Fibroblast of villous mesenchyme (primary cell): ENCODE measurements at regions not wholly inside any gene's neighbourhood (a gene's known extent, or its start where the extent isn't known, plus 50 kb on each side); places are given as distances from the start of the nearest gene placed in this dataset.

ENCODE experiments used
- DNase-seq: peaks from one replicate; pipeline ENCODE4 v3.0.0-alpha.2; 2010; ENCODE audit warnings: low read depth
- H3K4me3 ChIP-seq: 2 replicates; pipeline ENCODE4 v1.5.1; 2011; ENCODE audit warnings: low read depth, mild to moderate bottlenecking, low read length
- TF ChIP-seq, protein P1 (sequence below): IDR thresholded peaks from 2 replicates; pipeline ENCODE4 v1.5.1; 2012; ENCODE audit warnings: low read depth, mild to moderate bottlenecking, low read length; ENCODE audit not compliant: insufficient read depth

DNA sequence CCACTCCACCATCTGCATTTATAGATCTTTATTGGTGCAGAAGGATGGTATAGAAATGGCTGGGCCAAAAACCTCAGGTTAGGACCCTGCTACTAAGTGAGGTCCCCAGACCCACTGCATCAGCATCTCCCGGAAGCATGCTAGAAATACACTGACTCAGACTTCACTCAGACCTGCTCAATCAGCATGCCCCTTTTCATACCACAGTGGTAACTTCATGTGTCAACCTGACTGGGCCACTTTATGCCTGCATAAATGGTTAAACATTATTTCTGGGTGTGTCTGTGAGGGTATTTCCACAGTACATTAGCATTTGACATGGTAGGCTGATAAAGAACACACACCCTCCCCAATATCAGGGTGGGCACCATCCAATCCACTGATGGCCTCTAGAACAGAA is 118.6 kb upstream of the VCX3B start:
- DNase-seq = no peak
- TF ChIP-seq, protein P1, sequence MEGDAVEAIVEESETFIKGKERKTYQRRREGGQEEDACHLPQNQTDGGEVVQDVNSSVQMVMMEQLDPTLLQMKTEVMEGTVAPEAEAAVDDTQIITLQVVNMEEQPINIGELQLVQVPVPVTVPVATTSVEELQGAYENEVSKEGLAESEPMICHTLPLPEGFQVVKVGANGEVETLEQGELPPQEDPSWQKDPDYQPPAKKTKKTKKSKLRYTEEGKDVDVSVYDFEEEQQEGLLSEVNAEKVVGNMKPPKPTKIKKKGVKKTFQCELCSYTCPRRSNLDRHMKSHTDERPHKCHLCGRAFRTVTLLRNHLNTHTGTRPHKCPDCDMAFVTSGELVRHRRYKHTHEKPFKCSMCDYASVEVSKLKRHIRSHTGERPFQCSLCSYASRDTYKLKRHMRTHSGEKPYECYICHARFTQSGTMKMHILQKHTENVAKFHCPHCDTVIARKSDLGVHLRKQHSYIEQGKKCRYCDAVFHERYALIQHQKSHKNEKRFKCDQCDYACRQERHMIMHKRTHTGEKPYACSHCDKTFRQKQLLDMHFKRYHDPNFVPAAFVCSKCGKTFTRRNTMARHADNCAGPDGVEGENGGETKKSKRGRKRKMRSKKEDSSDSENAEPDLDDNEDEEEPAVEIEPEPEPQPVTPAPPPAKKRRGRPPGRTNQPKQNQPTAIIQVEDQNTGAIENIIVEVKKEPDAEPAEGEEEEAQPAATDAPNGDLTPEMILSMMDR = no peak
- H3K4me3 ChIP-seq = no peak overlapping the region

DNA sequence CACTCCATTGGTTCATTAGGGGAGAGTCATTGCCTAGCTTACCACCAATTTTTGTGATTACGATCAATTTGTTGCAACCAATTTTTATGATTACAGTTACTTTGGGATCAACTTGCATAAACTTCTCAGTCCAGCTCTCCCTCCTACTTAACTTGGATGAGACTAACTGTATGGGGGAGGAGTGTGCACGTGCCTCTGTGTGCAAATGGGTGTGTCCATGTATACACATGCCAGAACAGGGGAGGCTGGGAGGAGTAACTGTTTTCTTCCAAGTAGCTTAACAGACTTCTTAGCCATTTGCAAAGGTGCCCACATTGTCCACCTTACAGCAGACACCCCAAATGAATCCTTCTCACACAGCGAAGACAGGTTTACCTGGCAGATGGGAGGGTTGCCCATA is 117.7 kb upstream of the VCX3B start:
- TF ChIP-seq, protein P1 = no peak
- DNase-seq = no peak
- no peak overlapping the region for H3K4me3 ChIP-seq

DNA sequence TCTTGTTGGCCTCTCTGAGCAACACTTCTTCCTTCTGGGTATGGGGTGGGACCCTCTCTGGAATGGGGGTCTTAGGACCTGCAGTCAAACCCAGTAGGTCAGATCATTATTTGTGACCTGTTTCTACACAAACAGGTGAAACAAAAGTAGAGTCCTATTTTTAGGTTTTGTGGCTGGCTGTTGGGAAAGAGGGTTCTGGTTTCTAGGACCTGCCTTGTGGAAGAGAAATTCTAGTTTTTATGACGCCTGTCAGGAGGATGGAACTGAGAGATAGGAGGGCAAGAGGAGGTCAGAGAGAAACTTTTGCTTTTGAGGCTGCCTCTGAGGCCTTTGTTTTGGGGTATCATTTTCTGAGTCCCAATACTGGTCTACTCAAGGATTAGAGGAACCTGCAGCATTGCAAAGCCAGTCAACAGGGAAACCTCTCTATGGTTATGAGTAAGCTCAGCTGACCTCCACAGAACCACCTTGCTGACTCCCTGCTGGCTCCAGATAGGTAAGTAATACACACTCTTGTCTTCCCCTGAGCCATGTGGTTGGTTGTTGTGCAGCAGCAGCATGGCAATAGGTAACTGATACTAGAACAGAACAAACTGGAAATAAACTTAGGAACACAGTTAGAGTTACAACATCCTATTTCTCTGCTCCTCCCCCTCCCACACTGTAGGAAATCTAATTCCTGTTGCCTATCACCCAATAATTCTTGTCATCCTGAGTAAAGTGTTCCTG is 114.7 kb upstream of the VCX3B start:
- no peak overlapping the region for H3K4me3 ChIP-seq
- TF ChIP-seq, protein P1 = no peak

DNA sequence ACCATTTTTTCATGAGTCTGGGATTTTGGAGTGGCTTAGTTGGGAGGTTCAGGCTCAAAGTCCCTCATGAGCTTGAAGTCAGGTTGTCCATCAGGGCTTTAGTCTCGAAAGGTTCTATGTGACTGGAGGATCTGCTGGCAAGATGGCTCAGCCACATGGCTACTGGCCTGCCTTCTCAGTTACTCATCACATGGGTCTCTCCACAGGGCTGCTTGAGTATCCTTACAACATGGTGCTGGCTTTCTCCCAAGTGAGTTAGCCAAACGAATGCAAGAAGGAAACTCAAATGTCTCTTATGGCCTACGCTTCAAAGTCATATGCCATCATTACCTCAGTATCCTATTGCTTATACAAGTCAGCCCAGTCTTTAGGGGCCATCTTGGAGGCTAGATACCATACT is 106.3 kb upstream of the VCX3B start:
- TF ChIP-seq, protein P1 = no peak
- no peak overlapping the region for H3K4me3 ChIP-seq
- DNase-seq = no peak

More for the DNA sequence above, 114.7 kb upstream of the VCX3B start:
- no peak for DNase-seq

DNA sequence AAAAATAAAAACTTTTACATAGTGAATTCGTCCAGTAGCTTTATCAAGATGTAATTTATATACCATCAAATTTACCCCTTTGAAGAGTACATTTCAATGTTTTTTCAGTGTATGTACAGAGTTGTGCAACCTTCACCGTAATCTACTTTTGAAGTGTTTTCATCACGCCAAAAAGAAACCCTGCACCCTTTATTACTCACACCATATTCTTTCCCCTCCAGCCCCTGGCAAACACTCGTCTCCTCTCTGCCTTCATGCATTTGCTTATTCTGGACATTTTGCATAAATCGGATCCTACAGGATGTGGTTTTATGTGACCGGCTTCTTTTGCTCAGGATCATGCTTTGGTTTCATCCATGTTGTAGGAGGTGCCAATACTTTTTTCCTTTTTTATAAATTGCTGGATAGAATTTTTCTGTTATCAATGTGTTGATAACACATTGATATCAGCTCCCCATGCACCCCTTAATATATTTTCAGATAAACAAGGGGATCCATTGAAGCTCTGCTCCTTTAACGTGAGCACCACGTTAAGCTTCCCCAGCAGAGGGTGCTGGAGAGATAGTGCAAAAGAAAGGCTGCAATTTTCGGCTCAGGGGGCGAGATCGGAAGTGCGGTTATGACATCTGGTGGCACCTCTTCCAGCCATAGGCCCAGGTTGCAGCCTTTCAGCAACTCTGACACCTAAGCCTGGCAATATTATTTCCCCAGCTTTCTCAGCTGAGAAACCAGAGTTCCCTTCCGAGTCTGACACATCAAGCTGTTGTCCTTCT is 100.1 kb upstream of the VCX3B start:
- DNase-seq = peak; percentile 1
- no peak overlapping the region for H3K4me3 ChIP-seq
- TF ChIP-seq, protein P1 = peak; percentile 13

DNA sequence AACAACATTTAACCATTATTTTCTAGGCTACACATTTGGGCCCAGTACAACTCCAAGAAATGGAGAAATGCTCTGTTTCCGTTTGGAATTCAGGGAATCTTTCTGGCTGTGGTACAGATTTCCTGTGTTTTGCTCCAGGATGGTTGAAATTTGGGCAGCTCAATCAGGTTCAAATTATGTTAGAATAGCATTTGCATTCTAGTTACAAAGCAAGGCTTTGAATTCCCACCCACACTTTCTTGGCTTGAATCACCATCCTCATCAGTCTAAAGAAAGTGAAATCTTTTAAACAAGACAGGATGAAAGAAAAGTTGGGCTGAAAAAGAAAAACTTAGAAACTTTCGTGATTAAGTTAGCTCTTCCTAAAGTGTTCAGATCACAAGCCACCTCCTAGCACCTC is 98.1 kb upstream of the VCX3B start:
- TF ChIP-seq, protein P1 = no peak
- no peak for DNase-seq
- no peak overlapping the region for H3K4me3 ChIP-seq
